H54 (cell line): ENCODE measurements at regions not wholly inside any gene's neighbourhood (a gene's known extent, or its start where the extent isn't known, plus 50 kb on each side); places are given as distances from the start of the nearest gene placed in this dataset.
"Not testable (repeated sequence)": the region's sequence is repeated elsewhere in the genome, so short reads cannot be mapped to it uniquely, and the experiment has no call there.

ENCODE experiments used
- DNase-seq: peaks from one replicate; pipeline ENCODE4 v3.0.0; 2011; ENCODE audit warnings: low spot score, mixed read lengths; ENCODE audit not compliant: insufficient read length
- FAIRE-seq: peaks from 3 replicates; lab custom pipeline; 2011; peaks lifted over from hg19 to GRCh38; lab: Jason Lieb, UNC
- POLR2A ChIP-seq: IDR thresholded peaks from 2 replicates; pipeline ENCODE4 v1.6.1; 2011; ENCODE audit warnings: low read depth, mild to moderate bottlenecking, low read length

DNA sequence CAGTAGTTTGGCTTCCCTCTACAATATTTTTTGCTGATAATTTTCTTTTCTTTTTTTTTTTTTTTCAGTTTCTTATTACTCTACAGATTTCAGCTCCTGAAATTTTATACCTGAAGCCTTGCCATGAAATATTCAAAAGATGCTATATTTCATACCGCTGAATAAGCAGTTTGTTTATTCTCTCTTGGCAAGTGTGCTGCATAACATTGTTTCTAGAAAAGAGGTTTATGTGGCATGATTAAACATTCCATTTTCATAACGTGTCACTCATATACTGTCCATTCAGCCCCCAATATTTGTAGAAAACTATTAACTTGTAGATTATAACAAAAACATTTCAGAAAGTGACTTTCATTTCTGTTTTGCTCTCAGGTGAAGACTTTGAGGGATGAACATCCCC is 174.4 kb upstream of the NOX3 start:
- TF ChIP-seq POLR2A = no peak
- DNase-seq (no peak), FAIRE-seq (no peak)

GRCh38 chr6:155629652-155630051 is 174.0 kb upstream of the NOX3 start:
- FAIRE-seq = no peak

DNA sequence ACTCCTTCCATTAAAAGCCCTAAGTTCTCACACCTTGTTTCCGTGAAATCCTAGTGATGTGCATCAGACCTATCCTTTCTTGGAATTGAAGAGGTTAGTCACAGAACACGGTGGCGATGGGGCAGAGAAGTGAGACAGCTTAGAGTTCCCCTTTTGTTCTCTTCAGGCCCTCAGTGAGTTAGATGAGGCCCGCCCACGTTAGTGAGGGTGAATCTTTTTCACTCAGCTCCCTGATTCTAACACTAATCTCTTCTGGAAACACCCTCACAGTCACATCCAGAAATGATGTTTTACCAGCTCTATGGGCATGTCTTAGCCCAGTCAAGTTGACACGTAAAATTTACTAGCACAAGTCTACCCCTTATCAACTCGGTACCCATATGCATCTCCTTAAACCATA is 172.7 kb upstream of the NOX3 start:
- no peak for TF ChIP-seq POLR2A
- FAIRE-seq = no peak
- no peak for DNase-seq

More at GRCh38 chr6:155629652-155630051, 174.0 kb upstream of the NOX3 start:
- TF ChIP-seq POLR2A = no peak
- DNase-seq = no peak

DNA sequence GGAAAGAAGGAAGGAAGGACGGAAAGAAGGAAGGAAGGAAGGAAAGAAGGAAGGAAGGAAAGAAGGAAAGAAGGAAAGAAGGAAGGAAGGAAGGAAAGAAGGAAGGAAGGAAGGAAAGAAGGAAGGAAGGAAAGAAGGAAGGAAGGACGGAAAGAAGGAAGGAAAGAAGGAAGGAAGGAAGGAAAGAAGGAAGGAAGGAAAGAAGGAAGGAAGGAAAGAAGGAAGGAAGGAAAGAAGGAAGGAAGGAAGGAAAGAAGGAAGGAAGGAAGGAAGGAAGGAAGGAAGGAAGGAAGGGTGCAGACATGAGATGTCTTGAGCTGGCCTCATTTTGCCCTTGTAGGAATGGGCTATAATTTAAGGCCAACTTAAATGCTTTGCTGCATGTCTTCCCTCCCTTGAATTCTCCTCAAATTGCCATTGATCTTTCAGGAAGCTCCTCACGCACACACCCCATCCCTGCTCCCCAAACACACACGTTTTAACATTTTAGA is 172.1 kb upstream of the NOX3 start:
- not testable (repeated sequence) for FAIRE-seq, DNase-seq

DNA sequence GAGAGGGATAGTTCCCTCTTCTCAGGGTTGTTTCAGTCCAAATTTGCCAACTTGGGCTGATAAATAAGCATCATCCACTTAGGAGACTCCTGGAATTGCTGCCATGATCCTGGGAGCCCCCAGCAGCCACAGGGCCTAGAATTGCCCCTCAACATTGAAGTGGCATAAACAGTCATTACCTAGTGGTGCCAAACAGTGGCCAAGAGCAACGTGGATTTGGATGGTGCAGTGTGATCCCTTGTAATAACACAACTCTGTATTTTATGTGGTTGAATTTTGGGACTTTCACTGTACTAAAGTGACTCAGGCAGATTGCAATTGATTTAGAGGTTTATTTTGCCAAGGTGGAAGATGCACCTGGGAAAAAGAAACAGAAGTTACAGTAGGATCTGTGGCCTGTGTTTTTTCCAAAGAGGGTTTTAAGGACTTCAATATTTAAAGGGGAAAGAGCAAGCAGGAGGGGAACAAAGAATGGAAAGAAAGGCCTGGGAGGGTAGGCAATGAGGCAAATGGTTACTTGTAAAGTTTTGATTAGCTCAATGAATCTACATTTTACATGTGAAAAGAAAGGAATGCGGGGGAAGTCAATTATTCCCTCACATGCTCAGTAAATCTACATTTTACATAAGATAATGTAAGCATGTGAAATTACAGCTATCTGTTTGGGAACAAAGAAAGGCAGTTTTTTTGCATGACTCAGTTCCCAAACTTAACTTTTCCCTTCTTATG is 168.0 kb upstream of the NOX3 start:
- FAIRE-seq (no peak), DNase-seq (no peak)
- no peak for TF ChIP-seq POLR2A

DNA sequence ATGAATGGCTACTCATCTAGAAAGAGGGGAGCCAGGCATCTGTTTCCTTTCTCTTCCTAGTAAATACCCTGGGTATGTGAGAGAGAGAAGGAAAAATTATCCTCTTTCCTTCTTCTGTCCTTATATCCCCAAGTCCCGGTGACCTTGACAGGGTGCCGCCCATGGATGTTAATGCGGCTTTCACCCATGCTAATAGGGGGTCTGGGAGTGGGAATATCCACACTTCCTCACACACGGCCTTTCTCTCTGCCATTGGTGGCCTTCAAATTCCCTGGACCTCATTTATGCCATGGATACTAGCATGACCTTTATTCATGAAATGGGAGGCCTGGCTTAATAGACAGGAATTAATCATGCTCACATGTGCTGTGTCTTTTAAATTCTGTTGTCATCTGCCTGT is 159.0 kb upstream of the NOX3 start:
- no peak for DNase-seq
- no peak for TF ChIP-seq POLR2A
- no peak for FAIRE-seq

DNA sequence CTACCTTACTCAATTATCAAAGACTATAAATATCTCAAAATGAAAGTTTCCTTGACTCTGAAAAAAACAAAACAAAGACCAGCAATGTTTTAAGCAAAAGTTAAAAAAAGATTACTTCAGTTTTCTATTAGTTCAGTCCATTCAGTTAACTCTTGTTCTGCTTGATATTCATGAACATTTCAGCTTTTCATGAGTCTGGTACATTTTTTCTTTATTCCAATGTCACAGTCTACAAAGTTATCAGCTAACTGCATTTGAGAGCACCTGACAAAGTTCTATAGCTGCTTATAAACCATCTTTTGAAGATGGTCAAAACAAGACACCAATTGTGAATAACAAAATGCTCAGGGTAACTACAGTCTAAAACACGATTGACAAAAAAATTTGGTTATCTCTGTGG is 156.1 kb upstream of the NOX3 start:
- no peak for TF ChIP-seq POLR2A
- no peak for DNase-seq
- FAIRE-seq = no peak

DNA sequence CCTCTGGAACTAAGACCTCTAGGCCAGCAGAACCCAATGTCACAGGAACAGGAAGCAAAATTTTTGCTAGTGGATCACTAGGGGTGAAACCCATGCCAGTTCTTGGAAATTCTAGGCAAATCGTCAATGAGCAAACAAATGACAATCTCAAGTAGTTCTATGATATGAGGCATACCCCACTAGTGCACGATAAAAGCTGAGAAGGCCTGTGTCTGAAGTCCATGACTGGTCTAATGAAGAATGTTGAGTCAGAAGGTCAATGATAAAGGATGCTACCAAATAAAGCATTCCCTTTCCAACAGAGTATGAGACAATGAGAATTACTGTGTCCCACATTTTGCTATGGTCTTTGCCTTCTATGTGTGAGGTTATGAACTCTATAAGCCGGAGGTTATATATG is 149.4 kb upstream of the NOX3 start:
- TF ChIP-seq POLR2A = no peak
- FAIRE-seq = no peak
- no peak for DNase-seq

DNA sequence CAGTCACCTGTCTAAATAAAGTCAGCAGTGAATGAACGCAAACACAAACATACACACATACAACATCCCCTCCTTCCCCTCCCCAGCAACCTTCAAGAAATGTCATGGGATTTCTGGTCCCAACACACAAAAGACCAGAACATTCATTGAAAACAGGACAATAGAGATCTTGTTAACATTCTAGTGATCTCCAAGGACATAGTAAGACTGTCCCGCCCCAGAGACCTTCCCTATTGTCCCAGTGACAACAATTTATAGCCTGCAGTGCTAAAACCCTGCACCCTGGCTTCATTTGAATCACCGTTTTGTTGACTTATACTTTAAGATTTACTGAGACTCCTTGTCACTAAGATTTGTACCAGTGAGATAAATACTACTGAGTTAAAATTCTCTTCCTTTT is 143.9 kb upstream of the NOX3 start:
- no peak for TF ChIP-seq POLR2A
- no peak for FAIRE-seq
- no peak for DNase-seq

- TF ChIP-seq POLR2A = no peak
- no peak for FAIRE-seq
- no peak for DNase-seq
Measured at GRCh38 chr6:155599160-155599559, 143.5 kb upstream of the NOX3 start.

- TF ChIP-seq POLR2A = no peak
- no peak for DNase-seq
- FAIRE-seq = no peak
Measured at GRCh38 chr6:155595284-155595683, 139.6 kb upstream of the NOX3 start.

DNA sequence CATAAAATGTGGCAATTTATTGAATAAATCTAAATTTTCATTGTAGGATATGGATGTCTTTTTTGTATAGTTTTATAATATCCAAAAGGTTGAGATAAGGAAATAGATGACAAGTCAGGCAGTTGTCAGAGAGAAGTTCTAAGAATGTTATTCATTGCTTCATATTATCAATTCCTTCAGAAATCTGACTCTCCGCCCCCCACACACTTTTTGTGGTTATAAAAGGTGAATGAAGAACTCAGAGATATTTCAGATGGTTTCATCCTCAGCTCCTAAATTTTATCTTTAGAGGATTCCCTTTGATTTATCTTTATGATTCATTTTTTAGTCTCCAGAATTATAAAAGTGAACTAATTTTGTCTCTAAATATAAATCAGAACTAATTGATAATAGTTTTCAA is 136.1 kb upstream of the NOX3 start:
- DNase-seq (no peak), FAIRE-seq (no peak)
- no peak for TF ChIP-seq POLR2A

- no peak for FAIRE-seq
- DNase-seq = no peak
- TF ChIP-seq POLR2A = no peak
Measured at GRCh38 chr6:155589190-155589589, 133.6 kb upstream of the NOX3 start.

DNA sequence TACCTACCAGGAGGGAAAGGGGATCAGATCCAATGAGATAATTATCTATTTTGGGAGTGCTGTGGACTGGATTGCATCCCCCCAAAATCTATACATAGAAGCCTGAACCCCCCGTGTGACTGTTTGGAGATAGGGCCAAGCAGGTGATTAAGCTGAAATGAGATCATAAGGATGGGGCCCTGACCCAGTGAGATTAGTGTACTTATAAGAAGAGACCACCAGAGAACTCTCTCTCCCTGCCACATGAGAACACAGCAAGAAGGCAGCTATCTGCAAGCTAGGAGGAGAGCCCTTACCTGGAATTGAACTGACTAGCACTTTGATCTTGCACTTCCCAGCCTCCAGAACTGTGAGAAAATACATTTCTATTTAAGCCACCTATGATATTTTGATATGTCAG is 132.2 kb upstream of the NOX3 start:
- no peak for FAIRE-seq
- TF ChIP-seq POLR2A = no peak
- DNase-seq = no peak

DNA sequence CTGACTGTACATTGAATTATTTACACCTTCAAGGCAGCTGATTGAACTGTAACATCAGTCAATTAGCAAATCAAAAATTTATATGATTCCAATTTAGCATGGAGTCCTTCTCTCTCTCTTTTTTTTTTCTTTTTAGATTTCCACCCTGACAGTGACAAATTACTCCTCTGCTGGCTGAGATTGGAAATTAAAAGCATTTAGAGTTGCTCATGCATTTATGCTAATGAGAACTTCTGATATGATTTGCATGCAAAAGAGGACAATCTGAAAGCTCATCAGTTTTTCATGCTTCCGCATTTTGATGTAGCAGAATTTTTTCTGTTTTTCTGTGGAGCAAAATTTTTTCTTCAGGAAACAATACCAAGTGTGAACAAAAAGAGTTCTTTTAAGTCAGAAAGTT is 130.5 kb upstream of the NOX3 start:
- no peak for TF ChIP-seq POLR2A
- FAIRE-seq = no peak
- DNase-seq = no peak
